Adrenal gland (tissue), 9 donors: ENCODE measurements at regions not wholly inside any gene's neighbourhood (a gene's known extent, or its start where the extent isn't known, plus 50 kb on each side); places are given as distances from the start of the nearest gene placed in this dataset.

Experiments used
- DNase-seq, 7 donors: peaks; one replicate each; pipeline ENCODE4 v3.0.0-alpha.2; 2019 to 2020
- H3K27ac ChIP-seq, 5 donors: fragments of 200-600 bp; sonication (generic) in 4 of 5; 1 replicate in 3 of 5; 2 replicates in 2 of 5; pipeline versions ENCODE4 v1.5.1 to v1.8.0; 2016 to 2020; ENCODE audit warnings: mild to moderate bottlenecking in 1 of 5
- H3K27me3 ChIP-seq: fragments of 200-600 bp; 2 replicates; pipeline ENCODE4 v1.8.0; 2021
- H3K36me3 ChIP-seq, 2 donors: fragments of 200-600 bp; replicated peaks in 1 of 2; 1 replicate in 1 of 2; 2 replicates in 1 of 2; pipeline versions ENCODE4 v1.5.1 to v1.8.0; 2018 to 2022
- H3K4me1 ChIP-seq, 2 donors: fragments of 200-600 bp; replicated peaks in 1 of 2; 1 replicate in 1 of 2; 2 replicates in 1 of 2; pipeline versions ENCODE4 v1.5.1 to v1.8.0; 2018 to 2021
- H3K4me3 ChIP-seq, 4 donors: fragments of 200-600 bp; sonication (generic) in 3 of 4; one replicate each; pipeline ENCODE4 v1.5.1; 2016 to 2018
- H3K9me3 ChIP-seq, 3 donors: fragments of 200-600 bp; sonication (generic) in 1 of 3; replicated peaks in 1 of 3; 1 replicate in 2 of 3; 2 replicates in 1 of 3; pipeline versions ENCODE4 v1.5.1 to v1.8.0; 2016 to 2021
- CTCF ChIP-seq, 6 experiments: fragments of 450-650 bp in 4 of 6; fragments of 200-600 bp in 2 of 6; sonication (generic) in 1 of 6; IDR thresholded peaks; 1 replicate in 5 of 6; 2 replicates in 1 of 6; pipeline versions ENCODE4 v1.5.1 to v1.8.0; 2016 to 2021; ENCODE audit warnings: antibody characterized with exemption in 6 of 6, mild to moderate bottlenecking in 2 of 6, moderate library complexity in 1 of 6
- POLR2A ChIP-seq, 2 donors: fragments of 450-650 bp; IDR thresholded peaks; one replicate each; pipeline ENCODE4 v1.6.1; 2017; ENCODE audit warnings: antibody characterized with exemption in 2 of 2, mild to moderate bottlenecking in 2 of 2, moderate library complexity in 1 of 2
- WGBS, 4 donors: extraction: QIAGEN DNeasy Blood & Tissue Kit in 2 of 4; methylation state at CpG; one replicate each; pipeline versions ENCODE4 v1.1.5 to v1.1.7; 2013 to 2017; 5-methylcytosine and 5-hydroxymethylcytosine counted together
- intact Hi-C, 2 donors: fragments of 100-400 bp; cut with DNase I; formaldehyde crosslinking; loops; one replicate each; pipeline versions ENCODE4 v1.14.1 to v1.15.0; 2022 to 2023
- donor health status: healthy with polysubstance abuse.
- donor health status: Bipolar disorder and iron deficiency.
- donor health status: DM: yes; HTN: yes; CAD: no.
- donor health status: DM: no; HTN: no; CAD: no.
- donor health status: DM: no; HTN: no; CAD: no.

- WGBS, 4 donors = 38 to 64% (median 56%) methylated on average over 2 of the region's 2 CpGs
- intact Hi-C loops = no loop called here
- Histone ChIP-seq H3K36me3 (no peaks in the 10 kb centered on the region), H3K4me1 (no peaks in the 10 kb centered on the region), H3K27ac (no peak overlapping the region), H3K9me3 (no peaks in the 10 kb centered on the region), H3K27me3 (no peaks in the 10 kb centered on the region), H3K4me3 (no peak overlapping the region)
- DNase-seq = no peak
- TF ChIP-seq POLR2A (IDR thresholded peaks at IDR 0.05) (no peak), CTCF (IDR thresholded peaks at IDR 0.05) (no peak)
These were observed 583.2 kb downstream of the EPHA3 start for GRCh38 chr3:89690646-89691045.

DNA sequence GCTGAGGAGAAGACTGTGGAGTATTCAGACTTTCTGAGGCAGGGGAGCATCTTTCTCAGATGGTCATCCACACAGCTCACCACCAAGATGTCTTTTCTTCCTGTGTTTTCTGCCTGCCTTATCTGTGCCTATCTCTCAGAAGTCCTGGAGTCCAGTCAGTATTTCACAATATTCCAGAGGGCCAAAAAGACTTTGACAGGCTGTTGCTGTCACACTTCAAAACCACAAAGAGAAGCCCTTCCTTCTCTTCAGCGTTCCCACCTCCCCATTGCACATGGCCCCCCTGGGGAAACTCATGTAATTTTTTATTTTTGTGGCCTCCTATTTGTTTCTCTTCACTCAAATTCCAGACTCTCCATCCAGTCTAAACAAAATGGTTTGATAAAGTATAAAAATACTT, 585.2 kb downstream of the EPHA3 start:
- WGBS, 4 donors = 42 to 60% (median 52%) methylated on average over 1 of the region's 1 CpG
- intact Hi-C loops = no loop called here
- Histone ChIP-seq H3K4me1 (no peaks in the 10 kb centered on the region), H3K27ac (no peak overlapping the region), H3K9me3 (no peaks in the 10 kb centered on the region), H3K27me3 (no peaks in the 10 kb centered on the region), H3K36me3 (no peaks in the 10 kb centered on the region), H3K4me3 (no peak overlapping the region)
- DNase-seq = no peak
- no peak for TF ChIP-seq POLR2A (IDR thresholded peaks at IDR 0.05)
- TF ChIP-seq CTCF (IDR thresholded peaks at IDR 0.05) = no peak

GRCh38 chr3:89697321-89697916, 590.0 kb downstream of the EPHA3 start:
- no peak for TF ChIP-seq CTCF (IDR thresholded peaks at IDR 0.05)
- no peak for TF ChIP-seq POLR2A (IDR thresholded peaks at IDR 0.05)
- H3K27ac ChIP-seq = no peak overlapping the region
- no peaks in the 10 kb centered on the region for H3K36me3 ChIP-seq
- no peak overlapping the region for H3K4me3 ChIP-seq
- no peaks in the 10 kb centered on the region for H3K9me3 ChIP-seq
- no peaks in the 10 kb centered on the region for H3K4me1 ChIP-seq
- H3K27me3 ChIP-seq = no peaks in the 10 kb centered on the region
- WGBS, 4 donors = 69 to 78% (median 75%) methylated on average over 7 of the region's 7 CpGs
- intact Hi-C loops = no loop called here
- no peak for DNase-seq

- TF ChIP-seq CTCF (IDR thresholded peaks at IDR 0.05) (no peak), POLR2A (IDR thresholded peaks at IDR 0.05) (no peak)
- 80 to 83% (median 82%) methylated on average over 3 of the region's 3 CpGs for WGBS, 4 donors
- no peaks in the 10 kb centered on the region for H3K4me1 ChIP-seq
- no peaks in the 10 kb centered on the region for H3K27me3 ChIP-seq
- H3K27ac ChIP-seq = no peak overlapping the region
- H3K4me3 ChIP-seq = no peak overlapping the region
- intact Hi-C loops = no loop called here
- DNase-seq = no peak
- no peaks in the 10 kb centered on the region for H3K9me3 ChIP-seq
- no peaks in the 10 kb centered on the region for H3K36me3 ChIP-seq
These were observed 590.9 kb downstream of the EPHA3 start for GRCh38 chr3:89698208-89698830.
